A549 (cell line): ENCODE measurements at regions not wholly inside any gene's neighbourhood (a gene's known extent, or its start where the extent isn't known, plus 50 kb on each side); places are given as distances from the start of the nearest gene placed in this dataset.

Experiments used
- EP300 ChIP-seq, 2 experiments: fragments of >200 bp; sonication (Bioruptor Twin); formaldehyde crosslinking; IDR thresholded peaks; 2 replicates in 1 of 2; 3 replicates in 1 of 2; pipeline ENCODE4 v1.6.1; 2016 to 2017
- MYC ChIP-seq: IDR thresholded peaks from 2 replicates; pipeline ENCODE4 v1.6.1; 2012; ENCODE audit warnings: mild to moderate bottlenecking, inconsistent platforms, low read length, improper control_type of control experiment, borderline replicate concordance
- TF ChIP-seq, protein P1 (sequence below): fragments of >200 bp; sonication (Bioruptor Twin); formaldehyde crosslinking; IDR thresholded peaks from 3 replicates; pipeline ENCODE4 v1.5.1; 2016

DNA sequence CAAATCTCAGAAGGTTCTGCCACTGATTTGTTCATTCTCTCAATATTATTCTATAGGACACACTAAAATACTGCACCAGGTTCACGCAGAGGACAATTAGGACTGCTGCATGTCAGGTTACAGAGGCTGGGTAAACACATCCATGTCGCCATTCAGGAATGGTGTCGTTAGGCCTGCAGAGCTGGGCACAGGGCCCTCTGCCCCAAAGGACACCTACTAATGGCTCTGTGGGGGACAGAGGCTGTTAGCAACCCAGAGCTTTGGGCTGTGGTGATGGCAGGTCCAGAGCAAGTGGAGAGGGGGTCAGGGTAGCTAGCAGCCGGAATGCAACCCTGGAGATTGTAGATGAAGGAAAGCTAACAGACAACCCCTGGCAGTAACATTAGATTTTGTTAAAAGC, 115.9 kb downstream of the TTC32 start:
- no peak for TF ChIP-seq EP300 (IDR thresholded peaks at IDR 0.05)
- TF ChIP-seq, protein P1, sequence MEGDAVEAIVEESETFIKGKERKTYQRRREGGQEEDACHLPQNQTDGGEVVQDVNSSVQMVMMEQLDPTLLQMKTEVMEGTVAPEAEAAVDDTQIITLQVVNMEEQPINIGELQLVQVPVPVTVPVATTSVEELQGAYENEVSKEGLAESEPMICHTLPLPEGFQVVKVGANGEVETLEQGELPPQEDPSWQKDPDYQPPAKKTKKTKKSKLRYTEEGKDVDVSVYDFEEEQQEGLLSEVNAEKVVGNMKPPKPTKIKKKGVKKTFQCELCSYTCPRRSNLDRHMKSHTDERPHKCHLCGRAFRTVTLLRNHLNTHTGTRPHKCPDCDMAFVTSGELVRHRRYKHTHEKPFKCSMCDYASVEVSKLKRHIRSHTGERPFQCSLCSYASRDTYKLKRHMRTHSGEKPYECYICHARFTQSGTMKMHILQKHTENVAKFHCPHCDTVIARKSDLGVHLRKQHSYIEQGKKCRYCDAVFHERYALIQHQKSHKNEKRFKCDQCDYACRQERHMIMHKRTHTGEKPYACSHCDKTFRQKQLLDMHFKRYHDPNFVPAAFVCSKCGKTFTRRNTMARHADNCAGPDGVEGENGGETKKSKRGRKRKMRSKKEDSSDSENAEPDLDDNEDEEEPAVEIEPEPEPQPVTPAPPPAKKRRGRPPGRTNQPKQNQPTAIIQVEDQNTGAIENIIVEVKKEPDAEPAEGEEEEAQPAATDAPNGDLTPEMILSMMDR, result no peak
- TF ChIP-seq MYC, result no peak
